ENCODE measurements at regions not wholly inside any gene's neighbourhood (a gene's known extent, or its start where the extent isn't known, plus 50 kb on each side); places are given as distances from the start of the nearest gene placed in this dataset.

- no peaks in the 10 kb centered on the region for H3K27me3 ChIP-seq (replicated peaks in 2 of 5; ENCODE audit: control insufficient read depth in 4 of 5, insufficient read depth in 5 of 5, low read length in 4 of 5)
- no peak overlapping the region for H3K27ac ChIP-seq (ENCODE audit: insufficient read depth in 1 of 2, low read depth in 1 of 2, low read length in 2 of 2, poor library complexity in 1 of 2, severe bottlenecking in 2 of 2)
- no peaks in the 10 kb centered on the region for H3K9me3 ChIP-seq (ENCODE audit: control extremely low read depth in 1 of 5, control insufficient read depth in 4 of 5, insufficient read depth in 2 of 5, low read depth in 1 of 5, low read length in 4 of 5)
- ChIA-PET CTCF (interaction anchor here (1.0 to 2.8 kb wide), 3 partner anchors 45 to 92 kb away, joined by 4 to 12 read pairs (median 5); no protein-coding TSS in a partner anchor), POLR2A (no interaction called here)
- H3K36me3 ChIP-seq (ENCODE audit: control insufficient read depth in 4 of 4, insufficient read depth in 4 of 4, low read length in 3 of 4): no peaks in the 10 kb centered on the region
- H3K4me1 ChIP-seq (ENCODE audit: control extremely low read depth in 1 of 4, control insufficient read depth in 4 of 4, insufficient read depth in 4 of 4, low read length in 3 of 4): peaks cover 12 to 46% (median 27%) of the 10 kb centered on the region in 4 experiments
- no peak overlapping the region for H3K4me3 ChIP-seq (ENCODE audit: control insufficient read depth in 1 of 7, extremely low read depth in 1 of 7, insufficient read depth in 4 of 7, low read depth in 2 of 7, low read length in 6 of 7)
- peak in 2 of 3 donors; percentile 47 to 57 for DNase-seq
- WGBS (ENCODE audit: insufficient coverage): 2% methylated on average over 7 of the region's 11 CpGs
These were observed 100.0 kb upstream of the HNRNPU start for GRCh38 chr1:244964112-244964971.

DNA sequence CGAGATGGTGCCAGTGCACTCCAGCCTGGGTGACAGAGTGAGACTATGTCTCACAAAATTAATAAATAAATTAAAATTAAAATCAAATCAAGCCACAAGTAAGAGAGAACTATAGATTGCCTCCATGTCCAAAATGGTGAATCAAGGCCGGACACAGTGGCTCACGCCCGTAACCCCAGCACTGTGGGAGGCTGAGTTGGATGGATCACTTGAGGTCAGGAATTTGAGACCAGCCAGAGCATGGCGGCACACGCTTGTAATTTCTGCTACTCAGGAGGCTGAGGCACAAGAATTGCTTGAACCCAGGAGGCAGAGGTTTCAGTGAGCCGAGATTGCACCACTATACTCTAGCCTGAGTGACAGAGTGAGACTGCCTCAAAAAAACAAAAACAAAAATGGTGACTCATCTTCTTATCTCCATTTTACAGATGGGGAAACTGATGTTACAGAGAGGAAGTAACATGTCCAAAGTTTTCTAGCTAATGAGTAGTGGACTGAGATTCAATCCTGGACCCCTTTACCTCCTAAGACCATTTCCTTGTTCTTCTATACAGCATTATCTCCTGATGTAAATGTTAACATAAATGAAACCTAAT, 99.0 kb upstream of the HNRNPU start:
- H3K4me3 ChIP-seq (ENCODE audit: control insufficient read depth in 1 of 7, extremely low read depth in 1 of 7, insufficient read depth in 4 of 7, low read depth in 2 of 7, low read length in 6 of 7): no peak overlapping the region
- H3K9me3 ChIP-seq (ENCODE audit: control extremely low read depth in 1 of 5, control insufficient read depth in 4 of 5, insufficient read depth in 2 of 5, low read depth in 1 of 5, low read length in 4 of 5): no peaks in the 10 kb centered on the region
- peak in 2 of 3 donors; percentile 32 to 34 for DNase-seq
- no peaks in the 10 kb centered on the region for H3K36me3 ChIP-seq (ENCODE audit: control insufficient read depth in 4 of 4, insufficient read depth in 4 of 4, low read length in 3 of 4)
- H3K4me1 ChIP-seq (ENCODE audit: control extremely low read depth in 1 of 4, control insufficient read depth in 4 of 4, insufficient read depth in 4 of 4, low read length in 3 of 4): peaks cover 7 to 36% (median 22%) of the 10 kb centered on the region in 4 experiments
- POLR2A ChIA-PET: no interaction called here
- no peaks in the 10 kb centered on the region for H3K27me3 ChIP-seq (replicated peaks in 2 of 5; ENCODE audit: control insufficient read depth in 4 of 5, insufficient read depth in 5 of 5, low read length in 4 of 5)
- no peak overlapping the region for H3K27ac ChIP-seq (ENCODE audit: insufficient read depth in 1 of 2, low read depth in 1 of 2, low read length in 2 of 2, poor library complexity in 1 of 2, severe bottlenecking in 2 of 2)
- WGBS (ENCODE audit: insufficient coverage): 85% methylated on average over 6 of the region's 7 CpGs
- CTCF ChIA-PET: interaction anchor here (1.3 to 2.8 kb wide), 2 partner anchors 44 to 80 kb away, joined by 5 to 12 read pairs; no protein-coding TSS in a partner anchor

GRCh38 chr1:244962130-244962529, 97.8 kb upstream of the HNRNPU start:
- H3K27ac ChIP-seq (ENCODE audit: insufficient read depth in 1 of 2, low read depth in 1 of 2, low read length in 2 of 2, poor library complexity in 1 of 2, severe bottlenecking in 2 of 2): no peak overlapping the region
- H3K9me3 ChIP-seq (ENCODE audit: control extremely low read depth in 1 of 5, control insufficient read depth in 4 of 5, insufficient read depth in 2 of 5, low read depth in 1 of 5, low read length in 4 of 5): no peaks in the 10 kb centered on the region
- no CpG with 5 or more reads among the region's 3 CpGs for WGBS (ENCODE audit: insufficient coverage)
- ChIA-PET CTCF (no interaction called here), POLR2A (no interaction called here)
- no peak overlapping the region for H3K4me3 ChIP-seq (ENCODE audit: control insufficient read depth in 1 of 7, extremely low read depth in 1 of 7, insufficient read depth in 4 of 7, low read depth in 2 of 7, low read length in 6 of 7)
- H3K27me3 ChIP-seq (replicated peaks in 2 of 5; ENCODE audit: control insufficient read depth in 4 of 5, insufficient read depth in 5 of 5, low read length in 4 of 5): no peaks in the 10 kb centered on the region
- H3K4me1 ChIP-seq (ENCODE audit: control extremely low read depth in 1 of 4, control insufficient read depth in 4 of 4, insufficient read depth in 4 of 4, low read length in 3 of 4): peaks cover 13 to 41% (median 30%) of the 10 kb centered on the region in 4 experiments
- no peaks in the 10 kb centered on the region for H3K36me3 ChIP-seq (ENCODE audit: control insufficient read depth in 4 of 4, insufficient read depth in 4 of 4, low read length in 3 of 4)
- no peak for DNase-seq

DNA sequence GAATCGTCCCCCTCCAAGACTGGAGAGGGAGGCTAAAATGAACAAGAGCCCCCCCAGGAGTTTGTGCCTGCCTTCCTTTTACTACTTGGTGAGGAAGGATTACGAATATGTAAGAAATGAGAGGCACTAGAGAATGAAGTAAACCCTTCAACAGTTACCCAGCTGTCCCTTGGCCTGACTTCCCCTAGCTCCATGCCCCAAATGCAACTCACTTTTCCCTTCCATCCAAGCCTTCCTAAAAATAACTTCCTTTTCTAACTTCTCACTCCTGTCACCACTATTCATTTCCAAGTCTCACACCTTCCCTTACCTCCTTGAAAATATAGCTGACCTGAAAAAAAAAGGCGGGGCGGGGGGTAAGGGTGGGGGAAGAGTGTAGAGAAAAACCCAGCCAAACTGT, 96.6 kb upstream of the HNRNPU start:
- peaks cover 13 to 41% (median 30%) of the 10 kb centered on the region in 4 experiments for H3K4me1 ChIP-seq (ENCODE audit: control extremely low read depth in 1 of 4, control insufficient read depth in 4 of 4, insufficient read depth in 4 of 4, low read length in 3 of 4)
- ChIA-PET CTCF (interaction anchor here (1.0 kb wide), 1 partner anchor 20 kb away, joined by 3 read pairs; no protein-coding TSS in a partner anchor), POLR2A (no interaction called here)
- H3K4me3 ChIP-seq (ENCODE audit: control insufficient read depth in 1 of 7, extremely low read depth in 1 of 7, insufficient read depth in 4 of 7, low read depth in 2 of 7, low read length in 6 of 7): no peak overlapping the region
- DNase-seq: no peak
- no peaks in the 10 kb centered on the region for H3K9me3 ChIP-seq (ENCODE audit: control extremely low read depth in 1 of 5, control insufficient read depth in 4 of 5, insufficient read depth in 2 of 5, low read depth in 1 of 5, low read length in 4 of 5)
- no peaks in the 10 kb centered on the region for H3K27me3 ChIP-seq (replicated peaks in 2 of 5; ENCODE audit: control insufficient read depth in 4 of 5, insufficient read depth in 5 of 5, low read length in 4 of 5)
- 100% methylated on average over 1 of the region's 4 CpGs for WGBS (ENCODE audit: insufficient coverage)
- no peaks in the 10 kb centered on the region for H3K36me3 ChIP-seq (ENCODE audit: control insufficient read depth in 4 of 4, insufficient read depth in 4 of 4, low read length in 3 of 4)
- no peak overlapping the region for H3K27ac ChIP-seq (ENCODE audit: insufficient read depth in 1 of 2, low read depth in 1 of 2, low read length in 2 of 2, poor library complexity in 1 of 2, severe bottlenecking in 2 of 2)

DNA sequence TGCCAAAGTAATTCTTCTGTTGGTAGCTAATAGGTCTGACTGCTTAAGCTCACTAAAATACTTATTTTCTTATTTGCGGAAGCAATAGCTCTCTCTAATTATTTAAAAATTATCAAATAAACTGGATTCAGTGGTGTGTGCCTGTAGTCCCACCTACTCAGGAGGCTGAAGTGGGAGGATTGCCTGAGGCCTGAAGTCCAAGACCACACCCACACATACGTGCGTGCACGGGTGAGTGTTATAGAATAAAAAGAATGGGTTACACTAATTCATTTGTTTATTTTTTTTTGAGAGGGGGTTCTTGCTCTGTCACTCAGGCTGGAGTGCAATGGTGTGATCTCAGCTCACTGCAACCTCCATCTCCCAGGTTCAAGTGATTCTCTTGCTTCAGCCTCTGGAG, 94.2 kb upstream of the HNRNPU start:
- WGBS (ENCODE audit: insufficient coverage): no CpG with 5 or more reads among the region's 4 CpGs
- no peak for DNase-seq
- POLR2A ChIA-PET: no interaction called here
- CTCF ChIA-PET: interaction anchor here (1.0 to 1.4 kb wide), 2 partner anchors 9 to 95 kb away, joined by 3 to 5 read pairs; partner anchors contain the start of gene HNRNPU
- Histone ChIP-seq H3K27me3 (replicated peaks in 2 of 5; ENCODE audit: control insufficient read depth in 4 of 5, insufficient read depth in 5 of 5, low read length in 4 of 5) (no peaks in the 10 kb centered on the region), H3K4me3 (ENCODE audit: control insufficient read depth in 1 of 7, extremely low read depth in 1 of 7, insufficient read depth in 4 of 7, low read depth in 2 of 7, low read length in 6 of 7) (no peak overlapping the region), H3K36me3 (ENCODE audit: control insufficient read depth in 4 of 4, insufficient read depth in 4 of 4, low read length in 3 of 4) (no peaks in the 10 kb centered on the region), H3K4me1 (ENCODE audit: control extremely low read depth in 1 of 4, control insufficient read depth in 4 of 4, insufficient read depth in 4 of 4, low read length in 3 of 4) (peaks cover 7 to 24% (median 17%) of the 10 kb centered on the region in 4 experiments), H3K9me3 (ENCODE audit: control extremely low read depth in 1 of 5, control insufficient read depth in 4 of 5, insufficient read depth in 2 of 5, low read depth in 1 of 5, low read length in 4 of 5) (no peaks in the 10 kb centered on the region), H3K27ac (ENCODE audit: insufficient read depth in 1 of 2, low read depth in 1 of 2, low read length in 2 of 2, poor library complexity in 1 of 2, severe bottlenecking in 2 of 2) (no peak overlapping the region)

DNA sequence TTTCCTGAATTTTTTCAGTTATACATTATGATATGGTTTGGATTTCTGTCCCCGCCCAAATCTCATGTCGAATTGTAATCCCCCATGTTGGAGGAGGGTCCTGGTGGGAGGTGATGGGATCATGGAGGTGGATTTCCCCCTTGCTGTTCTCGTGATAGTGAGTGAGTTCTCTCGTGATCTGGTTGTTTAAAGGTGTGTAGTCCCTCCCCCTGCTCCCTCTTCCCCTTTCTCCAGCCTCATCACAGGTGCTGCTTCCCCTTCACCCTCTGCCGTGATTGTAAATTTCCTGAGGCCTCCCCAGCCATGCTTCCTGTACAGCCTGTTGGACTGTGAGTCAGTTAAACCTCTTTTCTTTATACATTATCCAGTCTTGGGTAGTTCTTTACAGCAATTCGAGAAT, 93.2 kb upstream of the HNRNPU start:
- ChIA-PET POLR2A (no interaction called here), CTCF (interaction anchor here (1.4 kb wide), 1 partner anchor 94 kb away, joined by 5 read pairs; the partner anchor contains the start of gene HNRNPU)
- 0% methylated on average over 2 of the region's 6 CpGs for WGBS (ENCODE audit: insufficient coverage)
- H3K27ac ChIP-seq (ENCODE audit: insufficient read depth in 1 of 2, low read depth in 1 of 2, low read length in 2 of 2, poor library complexity in 1 of 2, severe bottlenecking in 2 of 2): no peak overlapping the region
- peaks cover 9 to 25% (median 14%) of the 10 kb centered on the region in 4 experiments for H3K4me1 ChIP-seq (ENCODE audit: control extremely low read depth in 1 of 4, control insufficient read depth in 4 of 4, insufficient read depth in 4 of 4, low read length in 3 of 4)
- H3K4me3 ChIP-seq (ENCODE audit: control insufficient read depth in 1 of 7, extremely low read depth in 1 of 7, insufficient read depth in 4 of 7, low read depth in 2 of 7, low read length in 6 of 7): peak overlapping the region in 1 of 7 experiments; percentile 39
- H3K36me3 ChIP-seq (ENCODE audit: control insufficient read depth in 4 of 4, insufficient read depth in 4 of 4, low read length in 3 of 4): no peaks in the 10 kb centered on the region
- H3K9me3 ChIP-seq (ENCODE audit: control extremely low read depth in 1 of 5, control insufficient read depth in 4 of 5, insufficient read depth in 2 of 5, low read depth in 1 of 5, low read length in 4 of 5): no peaks in the 10 kb centered on the region
- H3K27me3 ChIP-seq (replicated peaks in 2 of 5; ENCODE audit: control insufficient read depth in 4 of 5, insufficient read depth in 5 of 5, low read length in 4 of 5): no peaks in the 10 kb centered on the region
- DNase-seq: peak in 2 of 3 donors; percentile 54 to 57

DNA sequence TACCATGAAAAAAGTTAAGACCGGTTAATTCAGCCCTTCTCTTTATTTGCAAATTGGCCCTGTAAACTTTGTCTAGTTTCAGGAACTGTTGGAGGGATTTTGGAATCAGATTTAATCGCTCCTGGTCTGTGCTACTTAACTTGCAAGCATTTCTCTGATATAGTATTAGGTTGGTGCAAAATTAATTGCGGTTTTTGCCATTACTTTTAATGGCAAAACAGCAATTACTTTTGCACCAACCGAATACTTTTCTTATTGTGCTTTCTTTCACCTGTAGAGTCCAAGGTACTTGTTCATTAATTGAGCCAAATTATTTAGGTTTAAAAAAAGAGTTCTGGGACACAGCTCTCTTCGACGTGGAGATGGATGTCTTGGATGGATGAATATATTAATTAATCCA, 92.8 kb upstream of the HNRNPU start:
- ChIA-PET POLR2A (no interaction called here), CTCF (no interaction called here)
- H3K27me3 ChIP-seq (replicated peaks in 2 of 5; ENCODE audit: control insufficient read depth in 4 of 5, insufficient read depth in 5 of 5, low read length in 4 of 5): no peaks in the 10 kb centered on the region
- H3K4me1 ChIP-seq (ENCODE audit: control extremely low read depth in 1 of 4, control insufficient read depth in 4 of 4, insufficient read depth in 4 of 4, low read length in 3 of 4): peaks cover 9 to 26% (median 14%) of the 10 kb centered on the region in 4 experiments
- no peaks in the 10 kb centered on the region for H3K9me3 ChIP-seq (ENCODE audit: control extremely low read depth in 1 of 5, control insufficient read depth in 4 of 5, insufficient read depth in 2 of 5, low read depth in 1 of 5, low read length in 4 of 5)
- no peaks in the 10 kb centered on the region for H3K36me3 ChIP-seq (ENCODE audit: control insufficient read depth in 4 of 4, insufficient read depth in 4 of 4, low read length in 3 of 4)
- DNase-seq: no peak
- no CpG with 5 or more reads among the region's 6 CpGs for WGBS (ENCODE audit: insufficient coverage)
- H3K27ac ChIP-seq (ENCODE audit: insufficient read depth in 1 of 2, low read depth in 1 of 2, low read length in 2 of 2, poor library complexity in 1 of 2, severe bottlenecking in 2 of 2): no peak overlapping the region
- H3K4me3 ChIP-seq (ENCODE audit: control insufficient read depth in 1 of 7, extremely low read depth in 1 of 7, insufficient read depth in 4 of 7, low read depth in 2 of 7, low read length in 6 of 7): no peak overlapping the region

All from common myeloid progenitor, CD34-positive (primary cell).